SK-N-SH treated with all-trans-retinoic acid at 6 μM for 48 hours (cell line): ENCODE measurements at regions not wholly inside any gene's neighbourhood (a gene's known extent, or its start where the extent isn't known, plus 50 kb on each side); places are given as distances from the start of the nearest gene placed in this dataset.

Experiments used
- ARNTL ChIP-seq: fragments of 450-650 bp; formaldehyde crosslinking; IDR thresholded peaks from 2 replicates; pipeline ENCODE4 v1.5.0; 2020; ENCODE audit warnings: low read depth, mild to moderate bottlenecking, moderate library complexity, borderline replicate concordance
- TF ChIP-seq, protein P1 (sequence below): fragments of 250-450 bp; sonication (Bioruptor Pico); IDR thresholded peaks from 2 replicates; pipeline ENCODE4 v1.8.0; 2021; ENCODE audit warnings: low read depth, mild to moderate bottlenecking, moderate library complexity, borderline replicate concordance
- TF ChIP-seq, protein P2 (sequence below): fragments of 250-450 bp; sonication (Bioruptor Pico); IDR thresholded peaks from 2 replicates; pipeline ENCODE4 v1.8.0; 2020; ENCODE audit warnings: mild to moderate bottlenecking, moderate library complexity, borderline replicate concordance
- TF ChIP-seq, protein P3 (sequence below): fragments of 250-450 bp; sonication (Bioruptor Pico); IDR thresholded peaks from 2 replicates; pipeline ENCODE4 v1.5.1; 2020; ENCODE audit warnings: low read depth, mild to moderate bottlenecking, moderate library complexity

DNA sequence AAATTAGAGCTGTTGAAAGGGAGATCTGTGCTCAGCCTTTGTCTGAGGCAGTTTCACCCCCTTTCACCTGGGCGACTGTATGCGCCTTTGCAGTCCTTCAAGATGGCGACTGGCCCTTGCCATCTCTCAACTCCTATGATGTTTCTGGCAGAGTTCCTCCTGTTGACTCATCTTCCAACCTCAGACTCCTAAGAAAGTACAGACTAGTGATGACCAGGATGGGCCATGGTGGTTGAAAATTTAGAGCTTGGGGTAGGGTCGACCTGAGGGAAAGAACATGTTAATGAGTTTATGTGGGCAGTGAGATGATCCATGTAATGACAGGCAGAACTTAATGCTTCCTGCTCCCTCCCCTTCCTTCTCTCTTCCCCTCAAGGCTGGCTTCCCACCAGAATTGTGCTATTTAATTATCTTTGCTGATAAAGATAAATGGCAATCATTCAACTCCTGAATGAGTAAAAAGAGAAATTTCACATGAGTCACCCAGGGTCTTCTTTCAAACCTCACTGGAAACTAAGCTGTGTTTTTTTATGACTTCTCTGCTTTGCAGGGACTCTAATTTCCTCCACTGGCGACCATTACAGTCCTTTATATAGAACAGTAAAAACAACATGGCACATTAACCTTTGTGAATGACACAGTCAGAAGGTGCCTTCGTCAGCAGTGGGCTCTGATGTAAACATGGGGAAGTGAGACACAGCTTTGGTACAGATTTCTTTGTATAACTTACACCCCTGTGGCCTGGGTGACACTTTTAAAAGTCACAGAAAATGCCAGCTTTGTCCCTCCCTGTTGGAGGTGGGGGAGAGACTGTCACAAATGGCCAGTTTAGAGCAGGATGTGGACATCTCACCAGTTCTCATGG, 103.5 kb downstream of the SCP2D1 start:
- TF ChIP-seq ARNTL (CRISPR knock-in tag) = no peak
- TF ChIP-seq, protein P1, sequence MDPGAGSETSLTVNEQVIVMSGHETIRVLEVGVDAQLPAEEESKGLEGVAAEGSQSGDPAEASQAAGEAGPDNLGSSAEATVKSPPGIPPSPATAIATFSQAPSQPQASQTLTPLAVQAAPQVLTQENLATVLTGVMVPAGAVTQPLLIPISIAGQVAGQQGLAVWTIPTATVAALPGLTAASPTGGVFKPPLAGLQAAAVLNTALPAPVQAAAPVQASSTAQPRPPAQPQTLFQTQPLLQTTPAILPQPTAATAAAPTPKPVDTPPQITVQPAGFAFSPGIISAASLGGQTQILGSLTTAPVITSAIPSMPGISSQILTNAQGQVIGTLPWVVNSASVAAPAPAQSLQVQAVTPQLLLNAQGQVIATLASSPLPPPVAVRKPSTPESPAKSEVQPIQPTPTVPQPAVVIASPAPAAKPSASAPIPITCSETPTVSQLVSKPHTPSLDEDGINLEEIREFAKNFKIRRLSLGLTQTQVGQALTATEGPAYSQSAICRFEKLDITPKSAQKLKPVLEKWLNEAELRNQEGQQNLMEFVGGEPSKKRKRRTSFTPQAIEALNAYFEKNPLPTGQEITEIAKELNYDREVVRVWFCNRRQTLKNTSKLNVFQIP (CRISPR knock-in tag) = no peak
- TF ChIP-seq, protein P2, sequence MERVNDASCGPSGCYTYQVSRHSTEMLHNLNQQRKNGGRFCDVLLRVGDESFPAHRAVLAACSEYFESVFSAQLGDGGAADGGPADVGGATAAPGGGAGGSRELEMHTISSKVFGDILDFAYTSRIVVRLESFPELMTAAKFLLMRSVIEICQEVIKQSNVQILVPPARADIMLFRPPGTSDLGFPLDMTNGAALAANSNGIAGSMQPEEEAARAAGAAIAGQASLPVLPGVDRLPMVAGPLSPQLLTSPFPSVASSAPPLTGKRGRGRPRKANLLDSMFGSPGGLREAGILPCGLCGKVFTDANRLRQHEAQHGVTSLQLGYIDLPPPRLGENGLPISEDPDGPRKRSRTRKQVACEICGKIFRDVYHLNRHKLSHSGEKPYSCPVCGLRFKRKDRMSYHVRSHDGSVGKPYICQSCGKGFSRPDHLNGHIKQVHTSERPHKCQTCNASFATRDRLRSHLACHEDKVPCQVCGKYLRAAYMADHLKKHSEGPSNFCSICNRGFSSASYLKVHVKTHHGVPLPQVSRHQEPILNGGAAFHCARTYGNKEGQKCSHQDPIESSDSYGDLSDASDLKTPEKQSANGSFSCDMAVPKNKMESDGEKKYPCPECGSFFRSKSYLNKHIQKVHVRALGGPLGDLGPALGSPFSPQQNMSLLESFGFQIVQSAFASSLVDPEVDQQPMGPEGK (CRISPR knock-in tag) = no peak
- TF ChIP-seq, protein P3, sequence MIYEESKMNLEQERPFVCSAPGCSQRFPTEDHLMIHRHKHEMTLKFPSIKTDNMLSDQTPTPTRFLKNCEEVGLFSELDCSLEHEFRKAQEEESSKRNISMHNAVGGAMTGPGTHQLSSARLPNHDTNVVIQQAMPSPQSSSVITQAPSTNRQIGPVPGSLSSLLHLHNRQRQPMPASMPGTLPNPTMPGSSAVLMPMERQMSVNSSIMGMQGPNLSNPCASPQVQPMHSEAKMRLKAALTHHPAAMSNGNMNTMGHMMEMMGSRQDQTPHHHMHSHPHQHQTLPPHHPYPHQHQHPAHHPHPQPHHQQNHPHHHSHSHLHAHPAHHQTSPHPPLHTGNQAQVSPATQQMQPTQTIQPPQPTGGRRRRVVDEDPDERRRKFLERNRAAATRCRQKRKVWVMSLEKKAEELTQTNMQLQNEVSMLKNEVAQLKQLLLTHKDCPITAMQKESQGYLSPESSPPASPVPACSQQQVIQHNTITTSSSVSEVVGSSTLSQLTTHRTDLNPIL = no peak
